Pulmonary artery endothelial cell (primary cell): ENCODE measurements at regions not wholly inside any gene's neighbourhood (a gene's known extent, or its start where the extent isn't known, plus 50 kb on each side); places are given as distances from the start of the nearest gene placed in this dataset.
"Not testable (repeated sequence)": the region's sequence is repeated elsewhere in the genome, so short reads cannot be mapped to it uniquely, and the experiment has no call there.

Experiments used
- DNase-seq: peaks from one replicate; pipeline ENCODE4 v3.0.0-alpha.2; 2011; ENCODE audit warnings: low read depth, low spot score

- DNase-seq = not testable (repeated sequence)
Observed at GRCh38 chr9:87041553-87042235, 94.4 kb upstream of the GAS1 start.

GRCh38 chr9:87049929-87050608, 102.8 kb upstream of the GAS1 start:
- DNase-seq = not testable (repeated sequence)

- DNase-seq = no peak
Observed at GRCh38 chr9:87054999-87055686, 107.8 kb upstream of the GAS1 start.

- no peak for DNase-seq
Observed at GRCh38 chr9:87059772-87060171, 112.5 kb upstream of the GAS1 start.

- no peak for DNase-seq
Observed at GRCh38 chr9:87062746-87063145, 115.4 kb upstream of the GAS1 start.

GRCh38 chr9:87063246-87063645, 115.9 kb upstream of the GAS1 start:
- DNase-seq = no peak

- no peak for DNase-seq
Observed at GRCh38 chr9:87063871-87064270, 116.6 kb upstream of the GAS1 start.

- no peak for DNase-seq
Observed at GRCh38 chr9:87064311-87064710, 117.0 kb upstream of the GAS1 start.

GRCh38 chr9:87065981-87066380, 118.7 kb upstream of the GAS1 start:
- no peak for DNase-seq

- DNase-seq = no peak
Observed at GRCh38 chr9:87067426-87067825, 120.1 kb upstream of the GAS1 start.

GRCh38 chr9:87068177-87068840, 121.0 kb upstream of the GAS1 start:
- DNase-seq = no peak

- no peak for DNase-seq
Observed at GRCh38 chr9:87069690-87070089, 122.4 kb upstream of the GAS1 start.

GRCh38 chr9:87070336-87070735, 123.0 kb upstream of the GAS1 start:
- no peak for DNase-seq

GRCh38 chr9:87071473-87071872, 124.2 kb upstream of the GAS1 start:
- DNase-seq = no peak

- no peak for DNase-seq
Observed at GRCh38 chr9:87073692-87074091, 126.4 kb upstream of the GAS1 start.

GRCh38 chr9:87075537-87075936, 128.2 kb upstream of the GAS1 start:
- no peak for DNase-seq

- no peak for DNase-seq
Observed at GRCh38 chr9:87076825-87077224, 129.5 kb upstream of the GAS1 start.

- no peak for DNase-seq
Observed at GRCh38 chr9:87077986-87078385, 130.7 kb upstream of the GAS1 start.

GRCh38 chr9:87080512-87081264, 133.4 kb upstream of the GAS1 start:
- DNase-seq = no peak

GRCh38 chr9:87081503-87081902, 134.2 kb upstream of the GAS1 start:
- no peak for DNase-seq

GRCh38 chr9:87083986-87084385, 136.7 kb upstream of the GAS1 start:
- DNase-seq = no peak
